SK-N-SH (cell line): ENCODE measurements at regions not wholly inside any gene's neighbourhood (a gene's known extent, or its start where the extent isn't known, plus 50 kb on each side); places are given as distances from the start of the nearest gene placed in this dataset.

Experiments
- POLR2AphosphoS5 ChIP-seq: IDR thresholded peaks from 2 replicates; pipeline ENCODE4 v1.6.1; 2012; ENCODE audit warnings: low read depth, low read length
- RFX5 ChIP-seq: IDR thresholded peaks from 2 replicates; pipeline ENCODE4 v1.6.1; 2012; ENCODE audit warnings: mild to moderate bottlenecking, improper control_type of control experiment, low read length
- TCF12 ChIP-seq: IDR thresholded peaks from 2 replicates; pipeline ENCODE4 v1.4.0; 2012
- YY1 ChIP-seq: IDR thresholded peaks from 2 replicates; pipeline ENCODE4 v1.4.0; 2012; ENCODE audit warnings: low read depth, mild to moderate bottlenecking
- TF ChIP-seq, protein P1 (sequence below): fragments of 200-600 bp; sonication (generic); IDR thresholded peaks from 2 replicates; pipeline ENCODE4 v1.6.1; 2017; ENCODE audit warnings: antibody characterized with exemption, mild to moderate bottlenecking, moderate library complexity
- TF ChIP-seq, protein P2 (sequence below): IDR thresholded peaks from 2 replicates; pipeline ENCODE4 v1.4.0; 2012; ENCODE audit warnings: low read depth

DNA sequence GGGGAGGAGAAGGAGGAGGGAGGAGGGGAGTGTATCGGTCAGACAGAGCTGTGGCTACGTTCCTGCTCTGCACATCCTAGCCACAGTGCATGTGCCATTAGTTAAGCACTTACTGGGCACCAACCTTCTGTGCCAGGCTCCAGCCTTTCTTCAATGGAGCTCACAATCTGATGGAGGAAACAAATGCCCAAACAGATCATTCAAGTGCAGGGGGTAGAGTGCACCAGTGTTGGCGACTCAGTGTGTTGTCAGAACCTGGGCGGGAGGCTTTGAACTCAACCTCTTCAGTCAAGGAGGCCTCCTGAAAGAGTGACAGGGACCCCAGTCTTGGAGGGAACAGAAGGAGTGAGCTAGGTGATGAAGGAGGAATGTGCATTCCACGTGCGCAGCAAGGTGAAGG, 51.9 kb upstream of the SHB start:
- TF ChIP-seq, protein P1, sequence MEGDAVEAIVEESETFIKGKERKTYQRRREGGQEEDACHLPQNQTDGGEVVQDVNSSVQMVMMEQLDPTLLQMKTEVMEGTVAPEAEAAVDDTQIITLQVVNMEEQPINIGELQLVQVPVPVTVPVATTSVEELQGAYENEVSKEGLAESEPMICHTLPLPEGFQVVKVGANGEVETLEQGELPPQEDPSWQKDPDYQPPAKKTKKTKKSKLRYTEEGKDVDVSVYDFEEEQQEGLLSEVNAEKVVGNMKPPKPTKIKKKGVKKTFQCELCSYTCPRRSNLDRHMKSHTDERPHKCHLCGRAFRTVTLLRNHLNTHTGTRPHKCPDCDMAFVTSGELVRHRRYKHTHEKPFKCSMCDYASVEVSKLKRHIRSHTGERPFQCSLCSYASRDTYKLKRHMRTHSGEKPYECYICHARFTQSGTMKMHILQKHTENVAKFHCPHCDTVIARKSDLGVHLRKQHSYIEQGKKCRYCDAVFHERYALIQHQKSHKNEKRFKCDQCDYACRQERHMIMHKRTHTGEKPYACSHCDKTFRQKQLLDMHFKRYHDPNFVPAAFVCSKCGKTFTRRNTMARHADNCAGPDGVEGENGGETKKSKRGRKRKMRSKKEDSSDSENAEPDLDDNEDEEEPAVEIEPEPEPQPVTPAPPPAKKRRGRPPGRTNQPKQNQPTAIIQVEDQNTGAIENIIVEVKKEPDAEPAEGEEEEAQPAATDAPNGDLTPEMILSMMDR = no peak
- TF ChIP-seq YY1 (no peak), RFX5 (no peak), TCF12 (no peak), POLR2AphosphoS5 (no peak)
- TF ChIP-seq, protein P2, sequence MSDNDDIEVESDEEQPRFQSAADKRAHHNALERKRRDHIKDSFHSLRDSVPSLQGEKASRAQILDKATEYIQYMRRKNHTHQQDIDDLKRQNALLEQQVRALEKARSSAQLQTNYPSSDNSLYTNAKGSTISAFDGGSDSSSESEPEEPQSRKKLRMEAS = no peak
